ENCODE measurements at regions not wholly inside any gene's neighbourhood (a gene's known extent, or its start where the extent isn't known, plus 50 kb on each side); places are given as distances from the start of the nearest gene placed in this dataset.

GRCh38 chr2:129459881-129460280, 519.6 kb upstream of the RAB6C start:
- H3K4me1 ChIP-seq: no peaks in the 10 kb centered on the region
- no peaks in the 10 kb centered on the region for H3K36me3 ChIP-seq
- no peaks in the 10 kb centered on the region for H3K27me3 ChIP-seq
- H3K9me3 ChIP-seq: no peaks in the 10 kb centered on the region
- DNase-seq: no peak
- TF ChIP-seq, protein P1, sequence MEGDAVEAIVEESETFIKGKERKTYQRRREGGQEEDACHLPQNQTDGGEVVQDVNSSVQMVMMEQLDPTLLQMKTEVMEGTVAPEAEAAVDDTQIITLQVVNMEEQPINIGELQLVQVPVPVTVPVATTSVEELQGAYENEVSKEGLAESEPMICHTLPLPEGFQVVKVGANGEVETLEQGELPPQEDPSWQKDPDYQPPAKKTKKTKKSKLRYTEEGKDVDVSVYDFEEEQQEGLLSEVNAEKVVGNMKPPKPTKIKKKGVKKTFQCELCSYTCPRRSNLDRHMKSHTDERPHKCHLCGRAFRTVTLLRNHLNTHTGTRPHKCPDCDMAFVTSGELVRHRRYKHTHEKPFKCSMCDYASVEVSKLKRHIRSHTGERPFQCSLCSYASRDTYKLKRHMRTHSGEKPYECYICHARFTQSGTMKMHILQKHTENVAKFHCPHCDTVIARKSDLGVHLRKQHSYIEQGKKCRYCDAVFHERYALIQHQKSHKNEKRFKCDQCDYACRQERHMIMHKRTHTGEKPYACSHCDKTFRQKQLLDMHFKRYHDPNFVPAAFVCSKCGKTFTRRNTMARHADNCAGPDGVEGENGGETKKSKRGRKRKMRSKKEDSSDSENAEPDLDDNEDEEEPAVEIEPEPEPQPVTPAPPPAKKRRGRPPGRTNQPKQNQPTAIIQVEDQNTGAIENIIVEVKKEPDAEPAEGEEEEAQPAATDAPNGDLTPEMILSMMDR (IDR thresholded peaks at IDR 0.05; ENCODE audit: low read depth, low read length): no peak
- no peak overlapping the region for H3K4me3 ChIP-seq (ENCODE audit: low read depth, low read length)

DNA sequence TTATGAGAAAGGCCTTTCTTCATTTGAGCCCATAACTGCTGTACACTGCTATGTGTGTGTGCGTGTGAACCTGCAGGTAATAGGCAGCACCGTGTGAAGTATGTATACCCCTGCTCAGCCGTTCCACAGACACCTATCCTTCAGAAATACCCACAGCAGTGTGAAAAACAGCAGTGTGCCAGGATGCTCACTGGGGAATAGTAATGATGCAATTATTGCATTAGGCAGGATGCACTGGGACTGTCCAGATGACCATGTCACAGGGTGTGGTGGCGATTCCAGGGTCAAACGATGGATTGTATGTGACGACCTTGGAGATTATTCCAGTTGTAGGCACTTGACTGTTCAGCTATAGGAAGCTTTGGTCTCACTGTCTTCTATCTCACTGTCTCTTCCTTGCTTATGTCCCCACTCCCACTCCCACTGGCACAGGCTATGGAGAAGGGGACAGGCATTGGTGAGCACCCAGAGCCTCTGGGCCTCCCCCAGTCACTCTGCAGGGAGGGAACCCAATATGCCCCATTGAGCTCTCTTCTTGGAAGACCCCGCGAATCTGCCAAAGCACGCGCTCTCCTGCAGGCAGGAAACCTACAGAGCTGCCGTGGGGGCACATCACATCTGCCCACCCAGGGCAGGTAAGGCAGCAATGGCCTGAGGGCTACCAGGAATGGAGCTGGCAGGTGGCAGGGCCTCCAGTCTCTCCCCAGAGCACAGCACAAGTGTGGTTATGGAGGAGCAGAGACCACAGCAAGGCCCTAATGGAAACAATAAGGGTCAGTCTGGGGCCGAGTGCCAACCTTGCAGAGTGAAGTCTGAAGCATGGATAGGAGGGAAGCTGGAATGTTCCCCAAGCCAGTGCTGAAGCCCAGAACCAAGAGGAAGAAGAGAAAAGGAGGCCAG, 518.9 kb upstream of the RAB6C start:
- H3K9me3 ChIP-seq: no peaks in the 10 kb centered on the region

DNA sequence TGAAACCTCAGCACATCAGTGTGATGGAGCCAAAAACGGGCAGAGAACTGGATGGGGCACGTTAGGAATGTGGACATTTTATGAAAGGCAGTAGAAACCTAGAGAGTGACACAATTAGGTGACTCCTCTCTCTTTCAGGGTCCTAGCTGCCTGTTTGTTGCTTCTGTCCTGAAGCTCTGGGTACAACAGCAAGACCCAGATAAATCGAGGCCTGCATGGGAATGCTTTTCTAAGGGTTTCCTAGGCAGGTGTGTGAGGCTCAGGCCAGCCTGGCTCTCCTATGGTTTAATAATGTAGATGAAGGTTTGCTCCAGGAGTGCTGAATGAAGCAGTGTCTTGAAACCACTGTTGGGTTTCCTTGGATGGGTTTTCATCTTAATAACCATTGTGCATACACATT, 517.1 kb upstream of the RAB6C start:
- Histone ChIP-seq H3K4me1 (no peaks in the 10 kb centered on the region), H3K9me3 (no peaks in the 10 kb centered on the region), H3K4me3 (ENCODE audit: low read depth, low read length) (no peak overlapping the region), H3K36me3 (no peaks in the 10 kb centered on the region), H3K27me3 (no peaks in the 10 kb centered on the region)
- TF ChIP-seq, protein P1 (IDR thresholded peaks at IDR 0.05; ENCODE audit: low read depth, low read length): no peak
- DNase-seq: no peak

More for the DNA sequence above, 518.9 kb upstream of the RAB6C start:
- Histone ChIP-seq H3K4me1 (no peaks in the 10 kb centered on the region), H3K36me3 (no peaks in the 10 kb centered on the region), H3K27me3 (no peaks in the 10 kb centered on the region), H3K4me3 (ENCODE audit: low read depth, low read length) (no peak overlapping the region)
- TF ChIP-seq, protein P1 (IDR thresholded peaks at IDR 0.05; ENCODE audit: low read depth, low read length): no peak
- no peak for DNase-seq

GRCh38 chr2:129462967-129463366, 516.5 kb upstream of the RAB6C start:
- Histone ChIP-seq H3K4me3 (ENCODE audit: low read depth, low read length) (no peak overlapping the region), H3K27me3 (no peaks in the 10 kb centered on the region), H3K36me3 (no peaks in the 10 kb centered on the region), H3K9me3 (no peaks in the 10 kb centered on the region), H3K4me1 (no peaks in the 10 kb centered on the region)
- no peak for DNase-seq
- TF ChIP-seq, protein P1 (IDR thresholded peaks at IDR 0.05; ENCODE audit: low read depth, low read length): no peak

GRCh38 chr2:129464036-129464435, 515.4 kb upstream of the RAB6C start:
- no peak for DNase-seq
- no peaks in the 10 kb centered on the region for H3K9me3 ChIP-seq
- TF ChIP-seq, protein P1 (IDR thresholded peaks at IDR 0.05; ENCODE audit: low read depth, low read length): no peak
- no peak overlapping the region for H3K4me3 ChIP-seq (ENCODE audit: low read depth, low read length)
- H3K36me3 ChIP-seq: no peaks in the 10 kb centered on the region
- no peaks in the 10 kb centered on the region for H3K4me1 ChIP-seq
- no peaks in the 10 kb centered on the region for H3K27me3 ChIP-seq

DNA sequence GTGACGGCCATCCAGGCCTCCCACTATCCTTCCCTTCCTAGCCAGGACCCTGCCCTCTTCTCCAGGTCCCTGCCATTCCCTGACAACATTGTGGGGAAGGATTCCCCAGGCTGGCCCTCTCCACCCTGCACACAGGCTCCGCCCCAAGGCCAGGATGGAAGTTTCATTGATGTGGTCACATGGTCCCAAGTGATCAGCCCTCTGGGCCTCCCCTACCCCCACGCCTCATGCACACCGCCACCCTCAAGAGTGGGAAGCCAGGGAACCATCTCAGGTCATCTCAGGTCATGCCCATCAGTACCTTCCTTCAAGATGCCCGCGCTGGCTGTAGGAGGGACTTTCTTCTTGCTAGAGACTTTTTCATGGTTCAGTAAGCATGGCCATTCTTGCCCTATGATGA, 514.8 kb upstream of the RAB6C start:
- no peaks in the 10 kb centered on the region for H3K4me1 ChIP-seq
- no peak overlapping the region for H3K4me3 ChIP-seq (ENCODE audit: low read depth, low read length)
- no peaks in the 10 kb centered on the region for H3K36me3 ChIP-seq
- TF ChIP-seq, protein P1 (IDR thresholded peaks at IDR 0.05; ENCODE audit: low read depth, low read length): no peak
- no peaks in the 10 kb centered on the region for H3K9me3 ChIP-seq
- H3K27me3 ChIP-seq: no peaks in the 10 kb centered on the region
- DNase-seq: no peak
